ENCODE measurements at regions not wholly inside any gene's neighbourhood (a gene's known extent, or its start where the extent isn't known, plus 50 kb on each side); places are given as distances from the start of the nearest gene placed in this dataset.

- TF ChIP-seq CTCF (IDR thresholded peaks at IDR 0.05; ENCODE audit: low read depth, low read length): no peak
- no peak for TF ChIP-seq MAX (IDR thresholded peaks at IDR 0.05; ENCODE audit: low read depth, low read length)
These were observed 147.0 kb downstream of the RPAP3 start for GRCh38 chr12:47558625-47559345.

Data from NB4 (cell line).